Sigmoid colon (tissue), 4 donors: ENCODE measurements at regions not wholly inside any gene's neighbourhood (a gene's known extent, or its start where the extent isn't known, plus 50 kb on each side); places are given as distances from the start of the nearest gene placed in this dataset.

Experiments
- CTCF ChIP-seq, 4 experiments: fragments of 450-650 bp in 3 of 4; fragments of 200-600 bp in 1 of 4; IDR thresholded peaks; one replicate each; pipeline ENCODE4 v1.5.1; 2016 to 2019; ENCODE audit warnings: antibody characterized with exemption in 4 of 4, mild to moderate bottlenecking in 3 of 4, moderate library complexity in 2 of 4
- POLR2A ChIP-seq, 2 donors: fragments of 450-650 bp; IDR thresholded peaks; one replicate each; pipeline ENCODE4 v1.6.1; 2016; ENCODE audit warnings: antibody characterized with exemption in 2 of 2, mild to moderate bottlenecking in 2 of 2, moderate library complexity in 2 of 2
- POLR2AphosphoS5 ChIP-seq, 4 donors: sonication (generic); formaldehyde crosslinking; IDR thresholded peaks; one replicate each; pipeline ENCODE4 v1.6.1; 2017; ENCODE audit warnings: antibody characterized with exemption in 4 of 4

GRCh38 chr3:197380786-197381185 is 82.4 kb upstream of the DLG1 start:
- TF ChIP-seq POLR2A (IDR thresholded peaks at IDR 0.05), result no peak
- TF ChIP-seq CTCF (IDR thresholded peaks at IDR 0.05), result no peak
- no peak for TF ChIP-seq POLR2AphosphoS5 (IDR thresholded peaks at IDR 0.05)
